Loucy (cell line): ENCODE measurements at regions not wholly inside any gene's neighbourhood (a gene's known extent, or its start where the extent isn't known, plus 50 kb on each side); places are given as distances from the start of the nearest gene placed in this dataset.

Experiments used
- EZH2phosphoT487 ChIP-seq: fragments of 200-600 bp; IDR thresholded peaks from 2 replicates; pipeline ENCODE4 v1.6.1; 2018; ENCODE audit warnings: antibody characterized with exemption, mild to moderate bottlenecking, moderate library complexity, borderline replicate concordance
- TF ChIP-seq, protein P1 (sequence below): fragments of 200-600 bp; sonication (generic); conservative IDR thresholded peaks from 2 replicates; pipeline ENCODE4 v1.5.1; 2014; ENCODE audit warnings: mild to moderate bottlenecking, antibody characterized with exemption, low read length

DNA sequence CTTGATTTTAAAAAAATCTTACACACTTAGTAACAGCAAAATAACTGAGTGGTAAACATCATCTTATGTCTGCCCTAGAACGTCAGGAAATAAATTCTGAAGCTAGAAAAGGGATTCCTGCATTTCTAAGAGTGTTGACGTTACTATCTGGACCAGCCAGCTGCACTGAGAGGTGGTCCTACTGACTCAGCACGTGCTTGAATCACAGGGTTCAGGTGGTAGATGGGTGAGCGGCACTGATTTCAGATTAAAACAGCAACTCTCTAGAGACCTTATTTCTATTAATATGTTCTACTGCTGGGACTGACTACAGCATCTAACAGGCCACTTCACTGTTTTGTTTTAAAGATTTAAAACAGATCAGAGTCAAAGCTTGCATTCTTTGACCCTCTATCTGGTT, 377.2 kb downstream of the GABRB3 start:
- TF ChIP-seq, protein P1, sequence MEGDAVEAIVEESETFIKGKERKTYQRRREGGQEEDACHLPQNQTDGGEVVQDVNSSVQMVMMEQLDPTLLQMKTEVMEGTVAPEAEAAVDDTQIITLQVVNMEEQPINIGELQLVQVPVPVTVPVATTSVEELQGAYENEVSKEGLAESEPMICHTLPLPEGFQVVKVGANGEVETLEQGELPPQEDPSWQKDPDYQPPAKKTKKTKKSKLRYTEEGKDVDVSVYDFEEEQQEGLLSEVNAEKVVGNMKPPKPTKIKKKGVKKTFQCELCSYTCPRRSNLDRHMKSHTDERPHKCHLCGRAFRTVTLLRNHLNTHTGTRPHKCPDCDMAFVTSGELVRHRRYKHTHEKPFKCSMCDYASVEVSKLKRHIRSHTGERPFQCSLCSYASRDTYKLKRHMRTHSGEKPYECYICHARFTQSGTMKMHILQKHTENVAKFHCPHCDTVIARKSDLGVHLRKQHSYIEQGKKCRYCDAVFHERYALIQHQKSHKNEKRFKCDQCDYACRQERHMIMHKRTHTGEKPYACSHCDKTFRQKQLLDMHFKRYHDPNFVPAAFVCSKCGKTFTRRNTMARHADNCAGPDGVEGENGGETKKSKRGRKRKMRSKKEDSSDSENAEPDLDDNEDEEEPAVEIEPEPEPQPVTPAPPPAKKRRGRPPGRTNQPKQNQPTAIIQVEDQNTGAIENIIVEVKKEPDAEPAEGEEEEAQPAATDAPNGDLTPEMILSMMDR = no peak
- no peak for TF ChIP-seq EZH2phosphoT487
